GM12878 (cell line): ENCODE measurements at regions not wholly inside any gene's neighbourhood (a gene's known extent, or its start where the extent isn't known, plus 50 kb on each side); places are given as distances from the start of the nearest gene placed in this dataset.

Experiments
- BCLAF1 ChIP-seq: fragments of 450-650 bp; IDR thresholded peaks from 2 replicates; pipeline ENCODE4 v1.6.1; 2017; ENCODE audit warnings: antibody characterized with exemption, mild to moderate bottlenecking, moderate library complexity
- BRCA1 ChIP-seq: IDR thresholded peaks from 2 replicates; pipeline ENCODE4 v1.6.1; 2011; ENCODE audit warnings: low read depth, low read length, improper control_type of control experiment
- CTCF ChIP-seq, 3 experiments: IDR thresholded peaks in 2 of 3; conservative IDR thresholded peaks in 1 of 3; 2 replicates each; pipeline ENCODE4 v1.5.1; 2011; ENCODE audit warnings: low read depth in 3 of 3, low read length in 3 of 3, mild to moderate bottlenecking in 3 of 3, control low read depth in 2 of 3, moderate library complexity in 2 of 3, inconsistent platforms in 1 of 3, mixed read lengths in 1 of 3; ENCODE audit not compliant: control insufficient read depth in 2 of 3, insufficient read depth in 1 of 3; ENCODE audit errors: extremely low read depth in 1 of 3
- POLR2A ChIP-seq: IDR thresholded peaks from 2 replicates; pipeline ENCODE4 v1.6.1; 2011; ENCODE audit warnings: low read depth, mild to moderate bottlenecking, low read length
- POLR2AphosphoS5 ChIP-seq: IDR thresholded peaks from 2 replicates; pipeline ENCODE4 v1.6.1; 2011; ENCODE audit warnings: mild to moderate bottlenecking, low read length, inconsistent platforms
- RAD21 ChIP-seq: IDR thresholded peaks from 2 replicates; pipeline ENCODE4 v1.6.1; 2011; ENCODE audit warnings: mild to moderate bottlenecking, low read depth, low read length, moderate library complexity; ENCODE audit not compliant: insufficient read depth

GRCh38 chr16:16884451-16884850 is 505.5 kb downstream of the NPIPA7 start:
- TF ChIP-seq RAD21: no peak
- TF ChIP-seq BRCA1: no peak
- TF ChIP-seq CTCF (IDR thresholded peaks at IDR 0.05 in 2 of 3, conservative IDR thresholded peaks at IDR 0.05 in 1 of 3; ENCODE audit: control insufficient read depth in 2 of 3, extremely low read depth in 1 of 3, insufficient read depth in 1 of 3, low read depth in 3 of 3, low read length in 3 of 3): no peak
- no peak for TF ChIP-seq POLR2AphosphoS5
- TF ChIP-seq BCLAF1: no peak
- TF ChIP-seq POLR2A: no peak
